ENCODE measurements at regions not wholly inside any gene's neighbourhood (a gene's known extent, or its start where the extent isn't known, plus 50 kb on each side); places are given as distances from the start of the nearest gene placed in this dataset.

GRCh38 chr12:91454179-91454578 is 271.6 kb upstream of the DCN start:
- TF ChIP-seq CTCF (IDR thresholded peaks at IDR 0.05), result no peak
- TF ChIP-seq POLR2AphosphoS5 (IDR thresholded peaks at IDR 0.05), result no peak
